ENCODE measurements at regions not wholly inside any gene's neighbourhood (a gene's known extent, or its start where the extent isn't known, plus 50 kb on each side); places are given as distances from the start of the nearest gene placed in this dataset.
"Not testable (repeated sequence)": the region's sequence is repeated elsewhere in the genome, so short reads cannot be mapped to it uniquely, and the experiment has no call there.

DNA sequence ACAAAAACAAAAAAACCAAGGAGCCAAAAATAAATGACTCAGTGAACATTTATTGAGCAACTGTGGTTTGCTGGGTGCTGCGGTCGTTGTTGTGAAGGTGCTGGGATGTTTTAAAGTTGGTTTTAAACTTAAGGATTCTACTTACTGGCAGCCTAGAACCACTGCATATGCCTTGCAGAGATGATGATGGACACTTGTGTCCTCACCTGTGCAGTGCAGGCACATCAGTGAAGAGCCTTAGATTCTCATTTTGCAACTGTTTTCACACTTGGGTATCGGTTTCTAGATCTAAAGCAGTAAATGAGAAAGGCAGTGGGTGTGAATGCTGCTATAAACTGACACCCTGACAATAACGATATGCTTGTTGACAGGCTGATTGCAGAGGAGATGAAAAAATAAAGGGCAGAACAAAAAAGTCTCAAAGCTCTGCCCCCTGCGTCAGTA, 68.8 kb downstream of the UTRN start:
- DNase-seq (ENCODE audit: low read depth in 2 of 2, low spot score in 1 of 2), result no peak

- DNase-seq (ENCODE audit: low read depth in 2 of 2, low spot score in 1 of 2), result no peak
Observed at GRCh38 chr6:144359783-144360182, 74.6 kb downstream of the UTRN start.

- DNase-seq (ENCODE audit: low read depth in 2 of 2, low spot score in 1 of 2), result no peak
Observed at GRCh38 chr6:144360401-144360800, 75.3 kb downstream of the UTRN start.

- DNase-seq (ENCODE audit: low read depth in 2 of 2, low spot score in 1 of 2), result no peak
Observed at GRCh38 chr6:144361016-144361415, 75.9 kb downstream of the UTRN start.

GRCh38 chr6:144362042-144363018, 77.2 kb downstream of the UTRN start:
- no peak for DNase-seq (ENCODE audit: low read depth in 2 of 2, low spot score in 1 of 2)

DNA sequence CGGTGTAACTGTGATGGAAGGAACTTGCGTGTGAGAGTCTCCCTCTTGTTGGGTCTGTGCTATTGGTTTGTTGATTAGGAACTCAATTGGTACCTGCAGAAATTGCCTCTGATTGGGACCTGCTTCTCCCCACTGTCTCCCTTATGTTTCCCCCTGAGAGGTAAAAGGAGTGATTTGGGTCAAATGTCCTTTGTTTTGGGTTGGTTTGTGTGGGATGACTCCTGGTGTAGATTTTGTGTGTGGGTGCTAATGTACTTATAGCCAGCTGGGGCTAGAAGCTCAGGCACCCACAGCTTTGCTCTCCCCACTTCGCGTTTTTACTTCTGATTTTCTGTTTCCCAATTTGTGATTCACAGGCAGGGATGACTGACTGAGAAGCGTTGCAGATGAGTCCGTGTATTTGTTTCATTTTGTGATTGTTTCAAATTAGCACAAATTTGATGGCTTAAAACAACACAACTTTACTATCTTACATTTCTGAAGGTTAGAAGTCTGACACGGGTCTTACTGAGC, 79.1 kb downstream of the UTRN start:
- no peak for DNase-seq (ENCODE audit: low read depth in 2 of 2, low spot score in 1 of 2)

GRCh38 chr6:144364782-144365181, 79.6 kb downstream of the UTRN start:
- DNase-seq (ENCODE audit: low read depth in 2 of 2, low spot score in 1 of 2), result no peak

DNA sequence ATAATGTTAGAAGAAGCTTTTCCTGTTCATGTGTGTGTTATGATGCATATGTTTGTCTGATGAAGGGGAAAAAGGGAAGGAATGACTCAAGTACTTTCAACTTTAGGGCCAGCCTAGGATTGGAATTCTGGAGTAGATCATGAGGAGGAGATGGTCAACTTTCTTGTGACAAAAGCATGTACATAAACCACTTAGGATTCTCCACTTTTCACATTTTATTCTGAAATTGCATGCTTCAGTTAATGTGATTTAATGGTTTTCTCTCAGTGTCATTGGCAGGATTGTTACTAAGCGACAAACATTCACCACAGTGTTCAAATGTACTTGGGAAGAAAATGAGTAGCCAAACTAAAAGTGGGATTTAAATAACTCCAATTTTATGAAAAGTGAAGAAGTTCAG, 80.1 kb downstream of the UTRN start:
- DNase-seq (ENCODE audit: low read depth in 2 of 2, low spot score in 1 of 2), result no peak

- DNase-seq (ENCODE audit: low read depth in 2 of 2, low spot score in 1 of 2), result not testable (repeated sequence)
Observed at GRCh38 chr6:144369696-144370095, 84.6 kb downstream of the UTRN start.

GRCh38 chr6:144372116-144372515, 87.0 kb downstream of the UTRN start:
- no peak for DNase-seq (ENCODE audit: low read depth in 2 of 2, low spot score in 1 of 2)

- DNase-seq (ENCODE audit: low read depth in 2 of 2, low spot score in 1 of 2), result no peak
Observed at GRCh38 chr6:144372611-144373594, 87.8 kb downstream of the UTRN start.

DNA sequence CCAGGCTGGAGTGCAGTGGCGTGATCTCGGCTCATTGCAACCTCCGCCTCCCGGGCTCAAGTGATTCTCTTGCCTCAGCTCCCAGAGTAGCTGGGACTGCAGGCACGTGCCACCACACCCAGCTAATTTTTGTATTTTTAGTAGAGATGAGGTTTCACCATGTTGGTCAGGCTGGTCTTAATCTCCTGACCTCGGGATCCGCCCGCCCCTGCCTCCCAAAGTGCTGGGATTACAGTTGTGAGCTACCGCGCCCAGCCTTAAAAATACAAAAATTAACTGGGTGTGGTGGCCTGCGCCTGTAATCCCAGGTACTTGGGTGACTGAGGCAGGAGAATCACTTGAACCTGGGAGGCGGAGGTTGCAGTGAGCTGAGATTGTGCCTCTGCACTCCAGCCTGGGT, 89.4 kb downstream of the UTRN start:
- not testable (repeated sequence) for DNase-seq (ENCODE audit: low read depth in 2 of 2, low spot score in 1 of 2)

- DNase-seq (ENCODE audit: low read depth in 2 of 2, low spot score in 1 of 2), result no peak
Observed at GRCh38 chr6:144377586-144378210, 92.6 kb downstream of the UTRN start.

DNA sequence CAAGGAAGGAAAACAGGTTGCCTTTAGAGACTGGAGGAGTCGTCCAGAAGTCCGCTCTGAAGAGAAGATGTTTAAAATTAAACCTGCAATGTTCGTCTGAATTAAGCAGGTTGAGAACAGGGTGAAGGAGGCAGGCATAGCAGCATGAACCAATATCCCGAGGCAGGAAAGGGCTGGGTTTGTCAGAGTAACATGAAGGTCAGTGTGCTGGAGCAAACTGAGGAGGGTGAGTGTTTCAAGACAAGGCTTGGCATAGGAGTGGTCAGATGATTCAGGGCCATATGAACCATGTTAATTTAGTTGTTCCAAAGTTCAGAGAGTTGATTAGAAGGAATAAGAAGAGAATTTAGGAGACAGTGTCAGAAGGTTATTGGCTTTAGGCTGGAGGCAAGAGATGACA, 93.3 kb downstream of the UTRN start:
- no peak for DNase-seq (ENCODE audit: low read depth in 2 of 2, low spot score in 1 of 2)

GRCh38 chr6:144379356-144379755, 94.2 kb downstream of the UTRN start:
- no peak for DNase-seq (ENCODE audit: low read depth in 2 of 2, low spot score in 1 of 2)

DNA sequence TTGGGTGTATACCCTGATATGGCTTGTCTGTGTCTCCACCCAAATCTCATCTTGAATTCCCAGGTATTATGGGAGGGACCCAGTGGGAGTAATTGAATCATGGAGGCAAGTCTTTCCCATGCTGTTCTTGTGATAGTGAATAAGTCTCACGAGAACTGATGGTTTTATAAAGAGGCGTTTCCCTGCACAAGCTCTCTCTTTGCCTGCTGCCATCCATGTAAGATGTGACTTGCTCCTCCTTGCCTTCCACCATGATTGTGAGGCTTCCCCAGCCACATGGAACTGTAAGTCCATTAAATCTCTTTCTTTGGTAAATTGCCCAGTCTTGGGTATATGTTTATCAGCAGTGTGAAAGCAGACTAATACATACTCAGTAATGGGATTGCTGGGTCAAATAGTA, 96.4 kb downstream of the UTRN start:
- not testable (repeated sequence) for DNase-seq (ENCODE audit: low read depth in 2 of 2, low spot score in 1 of 2)

- no peak for DNase-seq (ENCODE audit: low read depth in 2 of 2, low spot score in 1 of 2)
Observed at GRCh38 chr6:144383336-144383735, 98.2 kb downstream of the UTRN start.

DNA sequence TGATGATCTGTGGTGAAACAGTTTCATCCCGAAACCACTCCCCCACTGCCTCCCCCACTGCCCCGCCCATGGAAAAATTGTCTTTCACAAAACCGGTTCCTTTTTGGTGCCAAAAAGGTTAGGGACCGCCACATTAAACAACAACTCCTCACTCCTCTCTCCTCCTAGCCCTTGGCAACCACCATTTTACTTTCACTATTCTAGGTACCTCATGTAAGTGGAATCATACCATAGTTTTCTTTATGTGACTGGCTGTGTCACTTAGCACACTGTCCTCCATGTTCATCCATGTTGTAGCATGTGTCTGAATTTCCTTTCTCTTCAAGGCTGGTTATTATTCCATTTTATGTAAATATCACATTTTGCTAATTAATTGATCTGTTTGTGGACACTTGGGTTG, 99.3 kb downstream of the UTRN start:
- DNase-seq (ENCODE audit: low read depth in 2 of 2, low spot score in 1 of 2), result no peak

DNA sequence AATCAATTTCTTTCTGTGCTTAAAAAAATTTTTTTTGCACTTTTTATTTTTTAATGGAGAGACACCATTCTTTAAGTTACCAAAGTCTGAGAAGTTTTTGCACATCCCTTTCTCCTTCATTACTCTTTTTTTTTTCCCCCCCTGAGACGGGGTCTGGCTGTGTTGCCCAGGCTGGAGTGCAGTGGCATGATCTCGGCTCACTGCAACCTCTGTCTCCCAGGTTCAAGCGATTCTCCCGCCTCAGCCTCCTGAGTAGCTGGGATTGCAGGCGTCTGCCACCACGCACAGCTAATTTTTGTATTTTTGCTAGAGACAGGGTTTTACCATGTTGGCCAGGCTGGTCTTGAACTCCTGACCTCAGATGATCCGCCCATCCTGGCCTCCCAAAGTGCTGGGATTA, 104.3 kb downstream of the UTRN start:
- not testable (repeated sequence) for DNase-seq (ENCODE audit: low read depth in 2 of 2, low spot score in 1 of 2)

- DNase-seq (ENCODE audit: low read depth in 2 of 2, low spot score in 1 of 2), result no peak
Observed at GRCh38 chr6:144390202-144390601, 105.1 kb downstream of the UTRN start.

- DNase-seq (ENCODE audit: low read depth in 2 of 2, low spot score in 1 of 2), result no peak
Observed at GRCh38 chr6:144390886-144391285, 105.8 kb downstream of the UTRN start.
